Fibroblast of lung (primary cell): ENCODE measurements at regions not wholly inside any gene's neighbourhood (a gene's known extent, or its start where the extent isn't known, plus 50 kb on each side); places are given as distances from the start of the nearest gene placed in this dataset.

Experiments used
- CTCF ChIP-seq, 2 donors: IDR thresholded peaks in 1 of 2; conservative IDR thresholded peaks in 1 of 2; 1 replicate in 1 of 2; 2 replicates in 1 of 2; pipeline ENCODE4 v1.5.1; 2011 to 2012; ENCODE audit warnings: low read length in 2 of 2, control low read depth in 1 of 2, inconsistent platforms in 1 of 2, low read depth in 1 of 2, mild to moderate bottlenecking in 1 of 2
- EZH2 ChIP-seq: IDR thresholded peaks from 2 replicates; pipeline ENCODE4 v1.5.1; 2012; ENCODE audit warnings: low read length, control low read depth, mild to moderate bottlenecking; ENCODE audit errors: missing control alignments

- TF ChIP-seq CTCF (conservative IDR thresholded peaks at IDR 0.05 in 1 of 2, IDR thresholded peaks at IDR 0.05 in 1 of 2; ENCODE audit: low read depth in 1 of 2, low read length in 2 of 2) (no peak), EZH2 (no peak)
Measured at GRCh38 chr2:195049372-195050031, 607.5 kb upstream of the SLC39A10 start.
